GM21360 (cell line): ENCODE measurements at regions not wholly inside any gene's neighbourhood (a gene's known extent, or its start where the extent isn't known, plus 50 kb on each side); places are given as distances from the start of the nearest gene placed in this dataset.

ENCODE experiments used
- ATAC-seq: cut with Tn5 transposase; IDR thresholded peaks from one replicate; pipeline ENCODE4 v1.9.1; 2021; ENCODE audit warnings: mild to moderate bottlenecking, moderate library complexity; ENCODE audit not compliant: unreplicated experiment

DNA sequence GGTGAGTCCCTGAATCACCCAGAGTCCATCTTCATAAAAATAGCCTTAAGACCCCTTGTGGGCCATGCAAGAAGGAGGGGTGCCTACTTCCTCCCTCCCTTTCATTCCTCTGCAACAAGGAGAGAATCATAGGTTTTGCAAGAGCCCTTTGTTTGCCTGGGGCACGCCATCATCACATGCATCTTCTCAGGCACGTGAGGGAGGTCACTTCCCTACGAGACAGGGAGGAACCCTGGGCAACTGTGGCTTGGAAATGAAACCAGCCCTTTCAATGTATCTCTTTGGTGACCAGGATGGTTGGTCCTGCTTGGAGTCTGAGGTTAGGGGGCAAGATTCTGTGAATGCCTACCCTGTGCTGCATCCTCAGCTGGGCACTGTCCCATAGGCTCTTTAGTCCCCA, 194.8 kb downstream of the MAFB start:
- ATAC-seq, result no peak

GRCh38 chr20:40493549-40493948, 195.5 kb downstream of the MAFB start:
- ATAC-seq, result no peak

DNA sequence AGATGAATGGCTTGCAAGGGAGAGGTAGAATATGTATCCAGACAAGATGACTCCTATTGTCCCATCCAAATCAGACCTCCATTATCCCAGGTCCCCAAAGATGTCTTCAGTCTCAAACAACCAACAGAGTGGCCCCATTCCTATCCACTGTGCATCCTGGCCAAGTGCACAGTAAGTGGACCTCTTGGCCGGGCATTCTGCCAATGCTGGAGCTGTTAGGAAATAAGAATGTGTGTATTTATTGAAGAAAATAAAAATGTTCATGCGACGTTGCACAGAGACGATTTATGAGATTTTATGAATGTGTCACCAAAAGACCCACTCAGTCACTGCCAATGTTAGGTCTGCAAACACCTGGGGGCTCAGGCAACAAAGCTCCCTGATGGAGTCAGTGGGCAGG, 196.0 kb downstream of the MAFB start:
- ATAC-seq, result no peak

GRCh38 chr20:40491009-40491590, 197.9 kb downstream of the MAFB start:
- no peak for ATAC-seq

DNA sequence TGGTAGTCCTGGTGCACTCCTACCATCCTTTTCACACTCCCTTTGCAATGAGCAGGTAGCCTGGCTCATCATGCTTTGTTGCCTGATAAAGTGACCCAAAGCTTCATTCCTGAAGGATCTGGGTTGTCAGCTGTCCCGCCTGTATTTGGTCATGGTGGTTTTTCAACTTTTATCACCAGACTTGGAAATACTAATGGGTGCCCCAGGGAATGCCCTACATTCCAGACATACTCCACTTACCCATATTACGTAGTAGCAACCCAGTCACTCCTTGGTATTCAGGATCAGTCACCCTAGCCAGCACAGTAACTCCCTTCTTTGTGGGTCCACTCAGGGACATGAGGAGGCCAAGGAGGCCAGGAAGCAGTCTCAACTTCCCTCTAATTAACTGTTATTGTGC, 199.2 kb downstream of the MAFB start:
- no peak for ATAC-seq

DNA sequence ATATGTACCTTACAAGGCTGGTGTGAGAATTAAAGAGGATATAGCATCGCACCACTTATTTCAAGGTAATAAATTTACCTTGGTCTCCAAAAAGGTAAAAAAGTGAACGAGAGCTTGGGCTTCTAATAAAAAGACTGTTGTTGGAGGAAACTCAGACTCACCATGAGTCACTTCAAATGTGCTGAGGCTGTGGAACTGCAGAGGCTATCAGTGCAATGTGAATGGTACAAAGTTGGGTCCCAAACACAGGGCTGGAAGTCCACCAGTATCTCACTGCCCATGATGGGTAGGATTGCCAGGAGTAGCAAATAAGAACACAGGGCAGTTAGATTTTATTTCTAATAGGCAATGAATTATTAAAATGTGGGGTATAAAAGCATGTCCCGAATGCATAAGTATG, 200.6 kb downstream of the MAFB start:
- no peak for ATAC-seq

DNA sequence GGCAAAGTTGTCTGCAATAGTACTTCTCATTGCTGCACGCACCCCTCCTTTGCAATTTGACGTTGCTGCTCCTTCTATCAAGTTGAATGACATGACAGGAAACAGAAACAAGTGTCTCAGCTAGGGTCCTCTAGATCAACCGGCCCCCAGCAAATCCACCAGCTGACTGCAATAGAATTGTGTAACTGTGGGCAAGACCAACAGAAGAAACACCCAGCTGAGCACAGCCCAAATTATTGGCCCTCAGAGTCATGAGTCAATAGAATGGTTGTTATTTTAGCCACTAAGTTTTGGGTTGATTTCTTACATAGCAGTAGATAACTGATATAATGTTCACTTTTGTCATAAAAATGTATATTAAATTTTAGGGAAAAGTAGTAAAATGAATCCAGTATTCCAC, 202.7 kb downstream of the MAFB start:
- ATAC-seq, result no peak

GRCh38 chr20:40481743-40482458, 207.1 kb downstream of the MAFB start:
- no peak for ATAC-seq

GRCh38 chr20:40481337-40481736, 207.7 kb downstream of the MAFB start:
- ATAC-seq, result no peak

- no peak for ATAC-seq
Observed at GRCh38 chr20:40477805-40478204, 211.2 kb downstream of the MAFB start.

DNA sequence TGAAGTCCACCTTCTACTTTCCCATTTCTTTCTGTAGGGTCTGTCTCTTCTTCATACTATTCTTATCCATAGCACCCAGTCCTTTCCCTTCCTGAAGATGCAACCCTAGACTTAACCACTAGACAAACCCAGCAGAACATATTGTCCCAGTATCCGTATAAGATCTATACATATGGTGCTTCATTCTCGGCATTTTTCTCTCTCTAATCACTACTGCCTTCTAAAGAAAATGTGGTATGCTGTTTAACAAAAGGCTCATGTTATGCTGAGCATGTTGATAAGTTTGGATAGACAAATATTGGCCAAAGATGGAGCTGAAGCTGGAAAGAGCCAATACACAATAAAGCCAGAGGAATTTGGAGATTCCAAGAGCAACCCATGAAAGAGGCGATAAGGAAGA, 212.6 kb downstream of the MAFB start:
- no peak for ATAC-seq

DNA sequence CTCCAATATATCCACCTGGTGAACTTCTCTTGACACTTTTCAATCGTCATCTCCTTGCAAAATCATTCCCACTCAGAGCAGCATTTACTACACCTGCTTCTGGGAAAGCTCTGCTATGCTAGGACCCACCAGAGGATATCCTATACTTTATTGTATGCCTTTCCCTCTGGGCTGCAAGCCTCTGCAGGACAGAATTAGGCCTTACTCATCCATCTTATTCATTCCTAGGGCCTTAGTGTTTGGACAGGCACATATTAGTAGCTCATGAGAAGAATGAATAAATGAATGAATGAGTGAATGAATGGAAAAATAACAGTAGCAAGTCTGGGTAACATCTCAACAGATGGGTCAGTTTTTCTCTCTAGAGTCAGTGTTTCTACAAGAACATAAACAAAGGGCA, 216.1 kb downstream of the MAFB start:
- no peak for ATAC-seq

DNA sequence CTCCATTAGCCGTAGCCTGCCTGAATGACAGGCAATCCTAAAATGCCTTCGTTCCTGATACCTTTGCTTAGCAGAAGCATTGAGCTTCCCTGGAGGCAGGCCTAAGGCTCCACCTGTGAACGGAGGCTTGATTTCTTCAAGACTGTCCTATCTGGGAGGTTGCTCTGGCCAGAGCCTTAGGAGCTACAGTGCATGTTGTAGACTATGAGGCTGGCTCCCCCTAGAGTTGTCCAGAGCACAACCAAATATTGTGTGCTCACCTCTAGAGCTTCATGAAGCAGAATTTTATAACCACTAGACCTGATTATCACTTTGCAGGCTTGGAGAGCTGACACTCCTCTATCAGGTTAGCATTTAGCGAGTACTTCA, 217.8 kb downstream of the MAFB start:
- ATAC-seq, result no peak

DNA sequence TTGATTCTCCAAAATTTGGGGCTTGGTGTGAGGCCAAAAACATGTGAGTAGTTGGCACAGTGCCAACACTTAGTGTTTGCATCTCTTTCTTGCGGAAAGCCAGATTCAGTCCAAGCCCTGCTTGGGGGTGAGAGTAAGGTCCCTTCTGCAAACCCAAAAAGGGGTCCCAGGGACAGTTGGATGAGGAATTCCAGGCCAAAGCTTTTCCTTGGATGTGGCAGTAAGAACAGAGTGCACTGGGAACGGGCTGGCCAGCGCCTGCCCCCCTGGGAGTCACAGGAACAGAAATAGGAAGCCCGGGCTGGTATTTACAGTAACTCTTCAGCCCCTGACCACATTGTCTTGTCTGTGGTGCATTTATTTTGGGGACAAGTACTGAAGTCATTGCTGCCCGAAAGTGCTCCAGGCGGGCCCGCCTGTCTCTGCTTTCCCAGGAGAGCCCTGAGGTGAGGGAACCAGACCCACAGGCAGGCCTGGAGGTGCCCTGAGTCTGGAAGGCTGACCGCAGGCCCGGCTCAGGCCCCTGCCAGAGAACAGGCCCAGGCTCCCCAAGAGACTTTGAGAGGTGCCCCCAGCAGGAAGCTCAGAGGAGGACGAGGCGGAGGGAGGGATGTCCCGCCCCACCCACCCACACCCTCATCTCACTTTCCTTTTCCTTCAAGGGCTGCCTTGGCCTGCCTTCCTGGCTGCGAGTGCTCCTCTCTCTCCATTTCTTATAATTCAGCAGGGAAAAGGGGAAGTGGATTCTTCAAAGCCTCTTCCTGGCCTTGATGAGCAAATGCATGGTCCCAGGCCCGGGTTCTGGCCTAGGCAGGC, 218.4 kb downstream of the MAFB start:
- no peak for ATAC-seq

DNA sequence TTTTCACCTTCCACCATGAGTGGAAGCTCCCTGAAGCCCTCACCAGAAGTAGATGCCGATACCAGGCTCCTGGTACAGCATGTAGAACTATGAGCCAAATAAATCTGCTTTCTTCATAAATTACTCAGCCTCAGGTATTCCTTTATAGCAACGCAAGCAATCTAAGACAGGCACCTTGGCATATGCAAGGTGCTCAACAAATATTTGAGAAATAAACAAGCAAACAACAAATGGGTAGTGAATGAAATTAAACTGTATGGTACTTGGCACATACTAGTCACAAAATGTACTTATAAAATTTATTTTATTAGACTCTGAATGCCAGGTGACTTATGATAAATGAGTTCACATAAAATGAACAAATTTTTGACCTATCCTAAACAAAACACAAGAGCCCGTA, 220.3 kb downstream of the MAFB start:
- no peak for ATAC-seq

GRCh38 chr20:40467703-40468411, 221.2 kb downstream of the MAFB start:
- no peak for ATAC-seq

DNA sequence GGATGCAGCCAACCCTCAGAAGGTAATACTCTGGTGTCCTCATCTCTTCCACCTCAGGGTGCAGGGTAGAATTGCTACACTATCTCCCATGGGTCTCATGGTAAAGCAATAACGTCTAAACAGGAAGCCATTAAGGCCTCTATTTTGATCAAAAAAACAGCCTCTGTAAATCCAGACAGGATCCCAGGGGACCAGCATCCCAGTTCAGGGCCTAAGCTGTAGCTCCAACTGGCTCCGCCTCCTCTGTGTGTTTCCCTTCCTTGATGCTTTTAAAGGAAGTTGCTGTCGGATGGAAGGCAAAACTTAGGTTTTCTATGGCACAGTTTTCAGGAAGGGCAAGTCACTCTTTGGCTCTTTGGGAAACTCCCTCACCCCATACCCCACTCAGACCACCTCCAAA, 222.0 kb downstream of the MAFB start:
- ATAC-seq, result no peak

- ATAC-seq, result no peak
Observed at GRCh38 chr20:40464731-40465208, 224.3 kb downstream of the MAFB start.

GRCh38 chr20:40463171-40463570, 225.9 kb downstream of the MAFB start:
- no peak for ATAC-seq

DNA sequence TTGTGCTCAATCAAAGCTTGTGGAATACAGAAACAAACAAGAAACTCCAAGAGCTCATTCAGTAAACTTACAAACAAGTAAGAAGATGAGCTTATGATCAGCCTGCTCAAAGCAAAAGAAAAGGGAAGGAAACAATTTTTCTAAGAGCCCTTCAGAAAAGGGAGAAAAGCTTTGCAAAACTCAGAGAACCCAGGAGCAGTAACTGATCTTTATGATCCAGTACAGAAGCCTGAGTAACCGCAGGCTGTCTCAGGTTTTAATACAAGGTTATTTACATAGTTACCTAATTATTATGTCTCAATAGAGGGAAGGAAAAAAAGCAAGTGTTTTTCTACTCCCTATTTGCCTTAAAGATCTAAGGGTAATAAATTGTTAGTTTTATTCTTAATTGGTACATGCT, 226.5 kb downstream of the MAFB start:
- ATAC-seq, result no peak

- ATAC-seq, result no peak
Observed at GRCh38 chr20:40459299-40459698, 229.7 kb downstream of the MAFB start.
